Epithelial cell of esophagus (primary cell): ENCODE measurements at regions not wholly inside any gene's neighbourhood (a gene's known extent, or its start where the extent isn't known, plus 50 kb on each side); places are given as distances from the start of the nearest gene placed in this dataset.

Experiments used
- DNase-seq: peaks from one replicate; pipeline ENCODE4 v3.0.0; 2010; ENCODE audit warnings: low read depth
- H3K4me3 ChIP-seq: 2 replicates; pipeline ENCODE4 v1.5.1; 2011; ENCODE audit warnings: mild to moderate bottlenecking, low read length, control low read depth
- CTCF ChIP-seq: IDR thresholded peaks from 2 replicates; pipeline ENCODE4 v1.5.1; 2011; ENCODE audit warnings: low read depth, mild to moderate bottlenecking, low read length, control low read depth, inconsistent platforms; ENCODE audit not compliant: insufficient read depth; ENCODE audit errors: missing control alignments

- no peak for TF ChIP-seq CTCF
- no peak overlapping the region for H3K4me3 ChIP-seq
- DNase-seq = peak; percentile 57
These were observed 90.1 kb upstream of the SLC12A2 start for GRCh38 chr5:127993476-127993875.

GRCh38 chr5:127994087-127994660, 89.4 kb upstream of the SLC12A2 start:
- H3K4me3 ChIP-seq = no peak overlapping the region
- no peak for TF ChIP-seq CTCF
- peak; percentile 47 for DNase-seq

GRCh38 chr5:127995556-127995955, 88.0 kb upstream of the SLC12A2 start:
- H3K4me3 ChIP-seq = no peak overlapping the region
- TF ChIP-seq CTCF = no peak
- no peak for DNase-seq

- no peak for DNase-seq
- no peak for TF ChIP-seq CTCF
- no peak overlapping the region for H3K4me3 ChIP-seq
These were observed 86.3 kb upstream of the SLC12A2 start for GRCh38 chr5:127997201-127997704.

- no peak for TF ChIP-seq CTCF
These were observed 84.5 kb upstream of the SLC12A2 start for GRCh38 chr5:127998950-127999615.

GRCh38 chr5:127999909-128000308, 83.7 kb upstream of the SLC12A2 start:
- no peak for DNase-seq
- no peak for TF ChIP-seq CTCF
- H3K4me3 ChIP-seq = no peak overlapping the region

More at GRCh38 chr5:127998950-127999615, 84.5 kb upstream of the SLC12A2 start:
- no peak for DNase-seq
- H3K4me3 ChIP-seq = no peak overlapping the region
